Endothelial cell of umbilical vein (primary cell): ENCODE measurements at regions not wholly inside any gene's neighbourhood (a gene's known extent, or its start where the extent isn't known, plus 50 kb on each side); places are given as distances from the start of the nearest gene placed in this dataset.

Source experiments
- BruUV-seq: library from RNA; stranded (reverse); fragments of 400-500 nt; replicated peaks from 2 replicates; lab custom pipeline; 2021; lab: Mats Ljungman, UMichigan
- CTCF ChIA-PET: fragments of 300-600, 350-600 bp; sonication (Branson Sonifier 250); formaldehyde crosslinking; loops from one replicate; lab custom pipeline; 2021; ENCODE audit warnings: antibody characterized with exemption, inconsistent platforms; lab: Charles Lee
- POLR2A ChIA-PET: fragments of 300-600, 350-600 bp; sonication (Branson Sonifier 250); formaldehyde crosslinking; loops from one replicate; lab custom pipeline; 2021; ENCODE audit warnings: antibody characterized with exemption, inconsistent platforms; lab: Charles Lee
- DNase-seq: peaks from one replicate; pipeline ENCODE4 v3.0.0-alpha.2; 2011; ENCODE audit warnings: low read depth, low spot score
- FAIRE-seq: peaks from 2 replicates; lab custom pipeline; 2011; peaks lifted over from hg19 to GRCh38; lab: Jason Lieb, UNC
- H2AFZ ChIP-seq: 2 replicates; pipeline ENCODE4 v1.6.0; 2012; ENCODE audit warnings: low read depth, low read length, control low read depth, inconsistent platforms
- H3K27ac ChIP-seq: 2 replicates; pipeline ENCODE4 v1.5.1; 2011; ENCODE audit warnings: low read depth, mild to moderate bottlenecking, control low read depth, low read length, moderate library complexity; ENCODE audit not compliant: insufficient read depth
- H3K27me3 ChIP-seq, 2 experiments: 2 replicates each; pipeline versions ENCODE4 v1.6.0 to v1.6.1; 2011; ENCODE audit warnings: low read length in 2 of 2, mixed read lengths in 1 of 2; ENCODE audit not compliant: control insufficient read depth in 2 of 2, insufficient read depth in 2 of 2
- H3K36me3 ChIP-seq, 2 experiments: 2 replicates in 1 of 2; 3 replicates in 1 of 2; pipeline ENCODE4 v1.5.1; 2011; ENCODE audit warnings: low read length in 2 of 2, mild to moderate bottlenecking in 1 of 2, moderate library complexity in 1 of 2; ENCODE audit not compliant: control insufficient read depth in 2 of 2, insufficient read depth in 2 of 2; ENCODE audit errors: extremely low read depth in 1 of 2
- H3K4me1 ChIP-seq: 3 replicates; pipeline ENCODE4 v1.5.1; 2011; ENCODE audit warnings: mild to moderate bottlenecking, low read length; ENCODE audit not compliant: control insufficient read depth, insufficient read depth; ENCODE audit errors: extremely low read depth
- H3K4me2 ChIP-seq: 2 replicates; pipeline ENCODE4 v1.6.1; 2011; ENCODE audit warnings: low read length, control low read depth, mixed read lengths; ENCODE audit not compliant: insufficient read depth
- H3K4me3 ChIP-seq, 3 experiments: fragments of 200-600 bp in 1 of 3; sonication (generic), shearing (Covaris generic) in 1 of 3; replicated peaks in 1 of 3; 2 replicates each; pipeline ENCODE4 v1.5.1; 2011 to 2016; ENCODE audit warnings: control low read depth in 3 of 3, low read length in 3 of 3, mild to moderate bottlenecking in 2 of 3, inconsistent platforms in 1 of 3, low read depth in 1 of 3, moderate library complexity in 1 of 3; ENCODE audit not compliant: insufficient read depth in 1 of 3
- H3K79me2 ChIP-seq: 2 replicates; pipeline ENCODE4 v1.6.0; 2012; ENCODE audit warnings: low read length, inconsistent platforms; ENCODE audit not compliant: control insufficient read depth, insufficient read depth
- H3K9ac ChIP-seq: replicated peaks from 2 replicates; pipeline ENCODE3; 2011; ENCODE audit warnings: low read length, control low read depth; ENCODE audit not compliant: insufficient read depth; ENCODE audit errors: extremely low read depth
- H3K9me1 ChIP-seq: replicated peaks from 3 replicates; pipeline ENCODE4 v1.6.0; 2011; ENCODE audit warnings: mild to moderate bottlenecking, low read length; ENCODE audit not compliant: control insufficient read depth, insufficient read depth; ENCODE audit errors: extremely low read depth
- H3K9me3 ChIP-seq: replicated peaks from 2 replicates; pipeline ENCODE4 v1.5.1; 2012; ENCODE audit warnings: low read length, inconsistent platforms; ENCODE audit not compliant: control insufficient read depth, insufficient read depth
- H4K20me1 ChIP-seq: replicated peaks from 2 replicates; pipeline ENCODE3; 2011; ENCODE audit warnings: mild to moderate bottlenecking, low read length; ENCODE audit not compliant: control insufficient read depth, insufficient read depth; ENCODE audit errors: extremely low read depth
- CTCF ChIP-seq, 2 donors: IDR thresholded peaks; 1 replicate in 1 of 2; 2 replicates in 1 of 2; pipeline ENCODE4 v1.5.1; 2011; ENCODE audit warnings: low read length in 2 of 2, mild to moderate bottlenecking in 2 of 2, moderate library complexity in 2 of 2, control low read depth in 1 of 2, inconsistent platforms in 1 of 2, low read depth in 1 of 2; ENCODE audit not compliant: insufficient read depth in 1 of 2; ENCODE audit errors: extremely low read depth in 1 of 2
- EZH2 ChIP-seq: IDR thresholded peaks from 2 replicates; pipeline ENCODE4 v1.6.1; 2012; ENCODE audit warnings: borderline replicate concordance, low read depth, mild to moderate bottlenecking, moderate library complexity, low read length, inconsistent platforms; ENCODE audit not compliant: severe bottlenecking
- GATA2 ChIP-seq: IDR thresholded peaks from 2 replicates; pipeline ENCODE4 v1.7.0; 2011; ENCODE audit warnings: low read depth, mild to moderate bottlenecking, moderate library complexity, mixed read lengths, low read length; ENCODE audit not compliant: insufficient read length, insufficient read depth
- JUN ChIP-seq: IDR thresholded peaks from 2 replicates; pipeline ENCODE4 v1.6.1; 2011; ENCODE audit warnings: borderline replicate concordance, low read depth; ENCODE audit not compliant: insufficient read length, insufficient read depth
- dilution Hi-C: fragments of 300-500 bp; cut with MboI; formaldehyde crosslinking; loops from one replicate; pipeline ENCODE4 v1.15.0; 2019; ENCODE audit warnings: low sequenced_read_pairs; ENCODE audit not compliant: extremely low pct_ligation_motif_present
- intact Hi-C: fragments of 100-400 bp; cut with micrococcal nuclease; formaldehyde crosslinking; loops from one replicate; pipeline ENCODE4 v1.10.0; 2022

- no peak overlapping the region for H3K4me2 ChIP-seq
- BruUV-seq: no TSS peak
- H3K9me3 ChIP-seq: no peaks in the 10 kb centered on the region
- no peaks in the 10 kb centered on the region for H3K27me3 ChIP-seq
- CTCF ChIA-PET: no interaction called here
- FAIRE-seq (no peak), DNase-seq (no peak)
- POLR2A ChIA-PET: no interaction called here
- no peaks in the 10 kb centered on the region for H4K20me1 ChIP-seq
- no peak overlapping the region for H3K4me3 ChIP-seq
- no peak overlapping the region for H3K9ac ChIP-seq
- no peaks in the 10 kb centered on the region for H3K79me2 ChIP-seq
- H3K27ac ChIP-seq: no peak overlapping the region
- H2AFZ ChIP-seq: no peak overlapping the region
- dilution Hi-C loops (no loop called here), intact Hi-C loops (no loop called here)
- no peaks in the 10 kb centered on the region for H3K36me3 ChIP-seq
- TF ChIP-seq JUN: no peak
- peaks cover 4% of the 10 kb centered on the region for H3K4me1 ChIP-seq
- no peaks in the 10 kb centered on the region for H3K9me1 ChIP-seq
Measured at GRCh38 chr12:41907550-41907949, 237.1 kb downstream of the GXYLT1 start.

GRCh38 chr12:41907021-41907420 is 237.7 kb downstream of the GXYLT1 start:
- FAIRE-seq (no peak), DNase-seq (no peak)
- no peak overlapping the region for H3K4me2 ChIP-seq
- no peaks in the 10 kb centered on the region for H3K9me3 ChIP-seq
- H3K9ac ChIP-seq: no peak overlapping the region
- H3K36me3 ChIP-seq: no peaks in the 10 kb centered on the region
- no peak overlapping the region for H3K4me3 ChIP-seq
- H3K27ac ChIP-seq: no peak overlapping the region
- H3K9me1 ChIP-seq: no peaks in the 10 kb centered on the region
- no peaks in the 10 kb centered on the region for H3K27me3 ChIP-seq
- H3K79me2 ChIP-seq: no peaks in the 10 kb centered on the region
- dilution Hi-C loops: no loop called here
- intact Hi-C loops: no loop called here
- H2AFZ ChIP-seq: no peak overlapping the region
- peaks cover 7% of the 10 kb centered on the region for H3K4me1 ChIP-seq
- TF ChIP-seq CTCF (IDR thresholded peaks at IDR 0.05; ENCODE audit: extremely low read depth in 1 of 2, insufficient read depth in 1 of 2, low read depth in 1 of 2, low read length in 2 of 2): no peak
- no peak for TF ChIP-seq JUN
- no peak for TF ChIP-seq EZH2
- no peak for TF ChIP-seq GATA2
- ChIA-PET POLR2A (interaction anchor here (0.6 kb wide), 1 partner anchor 583 kb away, joined by 4 read pairs; no protein-coding TSS in a partner anchor), CTCF (no interaction called here)
- BruUV-seq: no TSS peak
- H4K20me1 ChIP-seq: no peaks in the 10 kb centered on the region
